NB4 (cell line): ENCODE measurements at regions not wholly inside any gene's neighbourhood (a gene's known extent, or its start where the extent isn't known, plus 50 kb on each side); places are given as distances from the start of the nearest gene placed in this dataset.

ENCODE experiments used
- POLR2A ChIP-seq: IDR thresholded peaks from 2 replicates; pipeline ENCODE4 v1.6.1; 2011; ENCODE audit warnings: mild to moderate bottlenecking; ENCODE audit not compliant: insufficient read length; ENCODE audit errors: extremely low read depth
- TF ChIP-seq, protein P1 (sequence below): IDR thresholded peaks from one replicate; pipeline ENCODE4 v1.5.1; 2012; ENCODE audit warnings: low read depth, low read length

DNA sequence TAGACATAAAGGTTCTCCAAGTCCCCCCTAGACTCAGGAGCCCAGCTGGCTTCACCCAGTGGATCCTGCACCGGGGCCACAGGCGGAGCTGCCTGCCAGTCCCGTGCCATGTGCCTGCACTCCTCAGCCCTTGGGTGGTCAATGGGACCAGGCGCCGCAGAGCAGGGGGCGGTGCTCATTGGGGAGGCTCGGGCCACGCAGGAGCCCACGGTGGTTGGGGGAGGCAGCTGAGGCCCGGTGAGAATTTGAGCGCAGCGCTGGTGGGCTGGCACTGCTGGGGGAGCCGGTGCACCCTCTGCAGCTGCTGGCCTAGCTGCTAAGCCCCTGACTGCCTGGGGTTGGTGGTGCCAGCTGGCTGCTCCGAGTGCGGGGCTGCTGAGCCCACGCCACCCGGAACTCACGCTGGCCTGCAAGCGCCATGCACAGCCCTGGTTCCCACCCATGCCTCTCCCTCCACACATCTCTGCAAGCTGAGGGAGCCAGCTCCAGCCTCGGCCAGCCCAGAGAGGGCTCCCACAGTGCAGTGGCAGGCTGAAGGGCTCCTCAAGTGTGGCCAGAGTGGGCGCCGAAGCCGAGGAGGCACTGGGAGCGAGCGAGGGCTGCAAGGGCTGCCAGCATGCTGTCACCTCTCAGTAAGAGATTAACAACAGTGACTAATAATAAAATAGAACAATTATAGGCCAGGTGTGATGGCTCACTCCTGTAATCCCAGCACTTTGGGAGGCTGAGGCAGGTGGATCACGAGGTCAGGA is 65.9 kb downstream of the SPATA31D1 start:
- TF ChIP-seq POLR2A = no peak
- TF ChIP-seq, protein P1, sequence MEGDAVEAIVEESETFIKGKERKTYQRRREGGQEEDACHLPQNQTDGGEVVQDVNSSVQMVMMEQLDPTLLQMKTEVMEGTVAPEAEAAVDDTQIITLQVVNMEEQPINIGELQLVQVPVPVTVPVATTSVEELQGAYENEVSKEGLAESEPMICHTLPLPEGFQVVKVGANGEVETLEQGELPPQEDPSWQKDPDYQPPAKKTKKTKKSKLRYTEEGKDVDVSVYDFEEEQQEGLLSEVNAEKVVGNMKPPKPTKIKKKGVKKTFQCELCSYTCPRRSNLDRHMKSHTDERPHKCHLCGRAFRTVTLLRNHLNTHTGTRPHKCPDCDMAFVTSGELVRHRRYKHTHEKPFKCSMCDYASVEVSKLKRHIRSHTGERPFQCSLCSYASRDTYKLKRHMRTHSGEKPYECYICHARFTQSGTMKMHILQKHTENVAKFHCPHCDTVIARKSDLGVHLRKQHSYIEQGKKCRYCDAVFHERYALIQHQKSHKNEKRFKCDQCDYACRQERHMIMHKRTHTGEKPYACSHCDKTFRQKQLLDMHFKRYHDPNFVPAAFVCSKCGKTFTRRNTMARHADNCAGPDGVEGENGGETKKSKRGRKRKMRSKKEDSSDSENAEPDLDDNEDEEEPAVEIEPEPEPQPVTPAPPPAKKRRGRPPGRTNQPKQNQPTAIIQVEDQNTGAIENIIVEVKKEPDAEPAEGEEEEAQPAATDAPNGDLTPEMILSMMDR = no peak
